ENCODE measurements at regions not wholly inside any gene's neighbourhood (a gene's known extent, or its start where the extent isn't known, plus 50 kb on each side); places are given as distances from the start of the nearest gene placed in this dataset.

- DNase-seq (no peak), ATAC-seq (no peak)
- H3K27me3 ChIP-seq (ENCODE audit: low read depth) = no peaks in the 10 kb centered on the region
- intact Hi-C loops (cut with DNase I) = no loop called here
- no peaks in the 10 kb centered on the region for H3K36me3 ChIP-seq
- H3K4me3 ChIP-seq = no peak overlapping the region
- no peak overlapping the region for H3K27ac ChIP-seq
- TF ChIP-seq, protein P1, sequence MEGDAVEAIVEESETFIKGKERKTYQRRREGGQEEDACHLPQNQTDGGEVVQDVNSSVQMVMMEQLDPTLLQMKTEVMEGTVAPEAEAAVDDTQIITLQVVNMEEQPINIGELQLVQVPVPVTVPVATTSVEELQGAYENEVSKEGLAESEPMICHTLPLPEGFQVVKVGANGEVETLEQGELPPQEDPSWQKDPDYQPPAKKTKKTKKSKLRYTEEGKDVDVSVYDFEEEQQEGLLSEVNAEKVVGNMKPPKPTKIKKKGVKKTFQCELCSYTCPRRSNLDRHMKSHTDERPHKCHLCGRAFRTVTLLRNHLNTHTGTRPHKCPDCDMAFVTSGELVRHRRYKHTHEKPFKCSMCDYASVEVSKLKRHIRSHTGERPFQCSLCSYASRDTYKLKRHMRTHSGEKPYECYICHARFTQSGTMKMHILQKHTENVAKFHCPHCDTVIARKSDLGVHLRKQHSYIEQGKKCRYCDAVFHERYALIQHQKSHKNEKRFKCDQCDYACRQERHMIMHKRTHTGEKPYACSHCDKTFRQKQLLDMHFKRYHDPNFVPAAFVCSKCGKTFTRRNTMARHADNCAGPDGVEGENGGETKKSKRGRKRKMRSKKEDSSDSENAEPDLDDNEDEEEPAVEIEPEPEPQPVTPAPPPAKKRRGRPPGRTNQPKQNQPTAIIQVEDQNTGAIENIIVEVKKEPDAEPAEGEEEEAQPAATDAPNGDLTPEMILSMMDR (IDR thresholded peaks at IDR 0.05) = no peak
- no peaks in the 10 kb centered on the region for H3K9me3 ChIP-seq
- no peaks in the 10 kb centered on the region for H3K4me1 ChIP-seq
Observed at GRCh38 chr7:68458010-68458908, 1140.0 kb upstream of the AUTS2 start.

GRCh38 chr7:68461430-68461829 lies 1136.8 kb upstream of the AUTS2 start:
- DNase-seq (no peak), ATAC-seq (no peak)
- TF ChIP-seq, protein P1 (IDR thresholded peaks at IDR 0.05) = no peak
- no peaks in the 10 kb centered on the region for H3K9me3 ChIP-seq
- H3K4me1 ChIP-seq = no peaks in the 10 kb centered on the region
- intact Hi-C loops (cut with DNase I) = no loop called here
- H3K27me3 ChIP-seq (ENCODE audit: low read depth) = no peaks in the 10 kb centered on the region
- no peak overlapping the region for H3K4me3 ChIP-seq
- H3K36me3 ChIP-seq = no peaks in the 10 kb centered on the region
- H3K27ac ChIP-seq = no peak overlapping the region

DNA sequence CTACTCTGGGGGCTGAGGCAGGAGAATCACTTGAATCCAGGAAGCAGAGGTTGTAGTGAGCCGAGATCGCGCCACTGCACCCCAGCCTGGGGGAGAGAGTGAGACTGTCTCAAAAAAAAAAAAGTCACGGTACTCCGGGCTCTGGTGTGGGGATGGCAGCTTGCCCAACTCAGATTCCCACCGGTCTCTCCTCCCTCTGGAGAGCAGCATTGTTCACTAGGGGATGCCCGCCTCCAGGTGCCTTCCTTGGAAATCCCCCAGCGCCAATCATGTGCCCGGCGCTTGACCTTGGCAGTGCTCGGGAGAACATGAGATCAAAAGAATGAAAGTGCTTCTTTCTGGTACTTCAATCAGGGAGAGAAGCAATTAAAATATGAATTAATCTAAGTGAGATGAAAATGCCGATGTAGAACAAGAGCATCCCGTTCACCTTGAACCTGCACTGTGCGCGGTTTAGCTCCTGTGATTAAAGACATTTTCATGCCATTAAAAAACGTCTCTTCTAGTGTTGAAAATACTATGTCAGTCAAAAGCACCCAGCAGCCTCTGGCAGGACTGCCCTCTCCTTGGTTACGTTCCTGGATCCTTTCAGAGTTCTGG lies 1127.3 kb upstream of the AUTS2 start:
- intact Hi-C loops (cut with DNase I) = no loop called here
- DNase-seq (no peak), ATAC-seq (no peak)
- H3K27me3 ChIP-seq (ENCODE audit: low read depth) = no peaks in the 10 kb centered on the region
- H3K4me3 ChIP-seq = no peak overlapping the region
- no peak overlapping the region for H3K27ac ChIP-seq
- no peaks in the 10 kb centered on the region for H3K4me1 ChIP-seq
- TF ChIP-seq, protein P1 (IDR thresholded peaks at IDR 0.05) = no peak
- no peaks in the 10 kb centered on the region for H3K9me3 ChIP-seq
- H3K36me3 ChIP-seq = no peaks in the 10 kb centered on the region

- ATAC-seq = no peak
- H3K4me1 ChIP-seq = no peaks in the 10 kb centered on the region
- intact Hi-C loops (cut with DNase I) = no loop called here
- DNase-seq = no peak
- H3K27ac ChIP-seq = no peak overlapping the region
- no peaks in the 10 kb centered on the region for H3K36me3 ChIP-seq
- H3K4me3 ChIP-seq = no peak overlapping the region
- TF ChIP-seq, protein P1 (IDR thresholded peaks at IDR 0.05) = no peak
- no peaks in the 10 kb centered on the region for H3K27me3 ChIP-seq (ENCODE audit: low read depth)
- no peaks in the 10 kb centered on the region for H3K9me3 ChIP-seq
Observed at GRCh38 chr7:68472688-68473087, 1125.6 kb upstream of the AUTS2 start.

DNA sequence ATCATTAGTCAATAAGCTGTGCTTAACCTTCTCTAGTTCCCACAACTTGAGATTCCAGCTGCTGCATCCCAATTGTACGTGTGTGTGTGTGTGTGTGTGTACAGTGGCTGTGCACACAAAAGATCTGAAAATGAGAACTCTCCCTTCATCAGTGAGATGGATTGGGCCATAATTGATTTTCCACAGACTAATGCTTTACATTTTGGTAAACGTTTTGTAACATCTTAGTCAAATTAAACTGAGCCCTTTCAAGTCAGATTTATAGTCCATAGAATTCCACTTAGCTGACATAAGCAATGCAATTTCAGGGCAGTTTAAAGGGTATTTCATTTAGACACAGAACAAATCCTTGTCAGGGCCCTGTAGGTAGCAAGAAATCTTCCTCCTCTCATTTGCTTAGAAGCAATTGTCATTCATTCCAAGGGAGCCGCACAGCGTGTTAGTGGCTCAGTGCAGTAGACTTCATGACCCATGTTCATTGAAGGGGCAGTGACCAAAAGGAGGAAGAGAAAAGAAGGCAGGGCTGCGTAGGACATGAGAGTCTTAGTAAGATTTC lies 1123.5 kb upstream of the AUTS2 start:
- no peaks in the 10 kb centered on the region for H3K36me3 ChIP-seq
- H3K4me3 ChIP-seq = no peak overlapping the region
- H3K9me3 ChIP-seq = no peaks in the 10 kb centered on the region
- no peaks in the 10 kb centered on the region for H3K4me1 ChIP-seq
- TF ChIP-seq, protein P1 (IDR thresholded peaks at IDR 0.05) = no peak
- no peak for DNase-seq
- no peaks in the 10 kb centered on the region for H3K27me3 ChIP-seq (ENCODE audit: low read depth)
- no peak for ATAC-seq
- no peak overlapping the region for H3K27ac ChIP-seq
- intact Hi-C loops (cut with DNase I) = no loop called here

Data from lower lobe of right lung (tissue), 2 donors.